HEK293 (cell line): ENCODE measurements at regions not wholly inside any gene's neighbourhood (a gene's known extent, or its start where the extent isn't known, plus 50 kb on each side); places are given as distances from the start of the nearest gene placed in this dataset.

Source experiments
- KLF10 ChIP-seq: fragments of 450-650 bp; IDR thresholded peaks from 2 replicates; pipeline ENCODE4 v1.5.1; 2018; ENCODE audit warnings: missing biosample characterization, mild to moderate bottlenecking, missing genetic modification characterization
- ZNF10 ChIP-seq: fragments of 450-650 bp; formaldehyde crosslinking; IDR thresholded peaks from 2 replicates; pipeline ENCODE4 v1.5.1; 2017; ENCODE audit warnings: missing biosample characterization, missing genetic modification characterization
- ZNF114 ChIP-seq: fragments of 450-650 bp; formaldehyde crosslinking; IDR thresholded peaks from 2 replicates; pipeline ENCODE4 v1.5.0; 2017; ENCODE audit warnings: missing biosample characterization, missing genetic modification characterization
- ZNF138 ChIP-seq: fragments of 450-650 bp; formaldehyde crosslinking; IDR thresholded peaks from 2 replicates; pipeline ENCODE4 v1.5.1; 2016; ENCODE audit warnings: missing biosample characterization, missing genetic modification characterization, borderline replicate concordance
- ZNF473 ChIP-seq: fragments of 450-650 bp; formaldehyde crosslinking; IDR thresholded peaks from 2 replicates; pipeline ENCODE4 v1.5.1; 2017; ENCODE audit warnings: missing biosample characterization, missing genetic modification characterization
- ZNF585B ChIP-seq: fragments of 450-650 bp; formaldehyde crosslinking; IDR thresholded peaks from 2 replicates; pipeline ENCODE4 v1.5.1; 2016; ENCODE audit warnings: missing biosample characterization, missing genetic modification characterization
- TF ChIP-seq, protein P1 (sequence below): fragments of 450-650 bp; formaldehyde crosslinking; IDR thresholded peaks from 2 replicates; pipeline ENCODE4 v1.5.1; 2016; ENCODE audit warnings: missing biosample characterization, missing genetic modification characterization
- TF ChIP-seq, protein P2 (sequence below): fragments of 450-650 bp; formaldehyde crosslinking; optimal IDR thresholded peaks from 2 replicates; pipeline ENCODE3; 2016; ENCODE audit warnings: missing biosample characterization, mild to moderate bottlenecking, missing genetic modification characterization
- TF ChIP-seq, protein P3 (sequence below): fragments of 450-650 bp; formaldehyde crosslinking; IDR thresholded peaks from 2 replicates; pipeline ENCODE4 v1.5.1; 2016; ENCODE audit warnings: missing biosample characterization, missing genetic modification characterization
- TF ChIP-seq, protein P4 (sequence below): sonication (generic); formaldehyde crosslinking; IDR thresholded peaks from 2 replicates; pipeline ENCODE4 v1.8.1; 2022; ENCODE audit warnings: mild to moderate bottlenecking, moderate library complexity, missing genetic modification reagents

DNA sequence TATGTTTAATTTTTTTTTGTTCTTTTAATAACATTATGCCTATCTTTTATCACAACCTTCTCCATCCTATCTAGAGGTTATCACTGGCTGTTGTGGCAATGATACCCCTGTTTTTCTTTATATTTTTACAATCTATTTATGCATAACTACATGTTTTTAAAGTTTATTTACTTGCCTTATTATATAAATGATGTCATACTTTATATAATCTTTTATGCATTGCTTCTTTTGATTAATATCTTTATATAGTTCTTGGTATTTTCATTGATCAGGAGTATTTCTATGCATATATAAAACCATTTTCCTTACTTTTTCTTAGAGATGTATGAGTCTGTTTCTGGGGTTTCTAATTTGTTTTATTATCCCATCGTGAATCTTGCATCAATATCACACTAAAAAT is 719.8 kb upstream of the RAG2 start:
- TF ChIP-seq, protein P1, sequence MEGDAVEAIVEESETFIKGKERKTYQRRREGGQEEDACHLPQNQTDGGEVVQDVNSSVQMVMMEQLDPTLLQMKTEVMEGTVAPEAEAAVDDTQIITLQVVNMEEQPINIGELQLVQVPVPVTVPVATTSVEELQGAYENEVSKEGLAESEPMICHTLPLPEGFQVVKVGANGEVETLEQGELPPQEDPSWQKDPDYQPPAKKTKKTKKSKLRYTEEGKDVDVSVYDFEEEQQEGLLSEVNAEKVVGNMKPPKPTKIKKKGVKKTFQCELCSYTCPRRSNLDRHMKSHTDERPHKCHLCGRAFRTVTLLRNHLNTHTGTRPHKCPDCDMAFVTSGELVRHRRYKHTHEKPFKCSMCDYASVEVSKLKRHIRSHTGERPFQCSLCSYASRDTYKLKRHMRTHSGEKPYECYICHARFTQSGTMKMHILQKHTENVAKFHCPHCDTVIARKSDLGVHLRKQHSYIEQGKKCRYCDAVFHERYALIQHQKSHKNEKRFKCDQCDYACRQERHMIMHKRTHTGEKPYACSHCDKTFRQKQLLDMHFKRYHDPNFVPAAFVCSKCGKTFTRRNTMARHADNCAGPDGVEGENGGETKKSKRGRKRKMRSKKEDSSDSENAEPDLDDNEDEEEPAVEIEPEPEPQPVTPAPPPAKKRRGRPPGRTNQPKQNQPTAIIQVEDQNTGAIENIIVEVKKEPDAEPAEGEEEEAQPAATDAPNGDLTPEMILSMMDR (tag by site-specific recombination) = no peak
- no peak for TF ChIP-seq ZNF585B (tag by site-specific recombination)
- TF ChIP-seq KLF10 (tag by site-specific recombination) = no peak
- TF ChIP-seq, protein P2, sequence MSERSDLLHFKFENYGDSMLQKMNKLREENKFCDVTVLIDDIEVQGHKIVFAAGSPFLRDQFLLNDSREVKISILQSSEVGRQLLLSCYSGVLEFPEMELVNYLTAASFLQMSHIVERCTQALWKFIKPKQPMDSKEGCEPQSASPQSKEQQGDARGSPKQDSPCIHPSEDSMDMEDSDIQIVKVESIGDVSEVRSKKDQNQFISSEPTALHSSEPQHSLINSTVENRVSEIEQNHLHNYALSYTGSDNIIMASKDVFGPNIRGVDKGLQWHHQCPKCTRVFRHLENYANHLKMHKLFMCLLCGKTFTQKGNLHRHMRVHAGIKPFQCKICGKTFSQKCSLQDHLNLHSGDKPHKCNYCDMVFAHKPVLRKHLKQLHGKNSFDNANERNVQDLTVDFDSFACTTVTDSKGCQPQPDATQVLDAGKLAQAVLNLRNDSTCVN = no peak
- TF ChIP-seq, protein P3, sequence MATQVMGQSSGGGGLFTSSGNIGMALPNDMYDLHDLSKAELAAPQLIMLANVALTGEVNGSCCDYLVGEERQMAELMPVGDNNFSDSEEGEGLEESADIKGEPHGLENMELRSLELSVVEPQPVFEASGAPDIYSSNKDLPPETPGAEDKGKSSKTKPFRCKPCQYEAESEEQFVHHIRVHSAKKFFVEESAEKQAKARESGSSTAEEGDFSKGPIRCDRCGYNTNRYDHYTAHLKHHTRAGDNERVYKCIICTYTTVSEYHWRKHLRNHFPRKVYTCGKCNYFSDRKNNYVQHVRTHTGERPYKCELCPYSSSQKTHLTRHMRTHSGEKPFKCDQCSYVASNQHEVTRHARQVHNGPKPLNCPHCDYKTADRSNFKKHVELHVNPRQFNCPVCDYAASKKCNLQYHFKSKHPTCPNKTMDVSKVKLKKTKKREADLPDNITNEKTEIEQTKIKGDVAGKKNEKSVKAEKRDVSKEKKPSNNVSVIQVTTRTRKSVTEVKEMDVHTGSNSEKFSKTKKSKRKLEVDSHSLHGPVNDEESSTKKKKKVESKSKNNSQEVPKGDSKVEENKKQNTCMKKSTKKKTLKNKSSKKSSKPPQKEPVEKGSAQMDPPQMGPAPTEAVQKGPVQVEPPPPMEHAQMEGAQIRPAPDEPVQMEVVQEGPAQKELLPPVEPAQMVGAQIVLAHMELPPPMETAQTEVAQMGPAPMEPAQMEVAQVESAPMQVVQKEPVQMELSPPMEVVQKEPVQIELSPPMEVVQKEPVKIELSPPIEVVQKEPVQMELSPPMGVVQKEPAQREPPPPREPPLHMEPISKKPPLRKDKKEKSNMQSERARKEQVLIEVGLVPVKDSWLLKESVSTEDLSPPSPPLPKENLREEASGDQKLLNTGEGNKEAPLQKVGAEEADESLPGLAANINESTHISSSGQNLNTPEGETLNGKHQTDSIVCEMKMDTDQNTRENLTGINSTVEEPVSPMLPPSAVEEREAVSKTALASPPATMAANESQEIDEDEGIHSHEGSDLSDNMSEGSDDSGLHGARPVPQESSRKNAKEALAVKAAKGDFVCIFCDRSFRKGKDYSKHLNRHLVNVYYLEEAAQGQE = no peak
- no peak for TF ChIP-seq ZNF138 (tag by site-specific recombination)
- TF ChIP-seq ZNF10 (tag by site-specific recombination) = no peak
- TF ChIP-seq ZNF473 = no peak
- TF ChIP-seq, protein P4, sequence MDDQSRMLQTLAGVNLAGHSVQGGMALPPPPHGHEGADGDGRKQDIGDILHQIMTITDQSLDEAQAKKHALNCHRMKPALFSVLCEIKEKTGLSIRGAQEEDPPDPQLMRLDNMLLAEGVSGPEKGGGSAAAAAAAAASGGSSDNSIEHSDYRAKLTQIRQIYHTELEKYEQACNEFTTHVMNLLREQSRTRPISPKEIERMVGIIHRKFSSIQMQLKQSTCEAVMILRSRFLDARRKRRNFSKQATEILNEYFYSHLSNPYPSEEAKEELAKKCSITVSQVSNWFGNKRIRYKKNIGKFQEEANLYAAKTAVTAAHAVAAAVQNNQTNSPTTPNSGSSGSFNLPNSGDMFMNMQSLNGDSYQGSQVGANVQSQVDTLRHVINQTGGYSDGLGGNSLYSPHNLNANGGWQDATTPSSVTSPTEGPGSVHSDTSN = no peak
- no peak for TF ChIP-seq ZNF114 (tag by site-specific recombination)
